Heart left ventricle (tissue), 16 donors: ENCODE measurements at regions not wholly inside any gene's neighbourhood (a gene's known extent, or its start where the extent isn't known, plus 50 kb on each side); places are given as distances from the start of the nearest gene placed in this dataset.

Source experiments
- ATAC-seq, 4 donors: fragments of 200-7000 bp; cut with Tn5 transposase; one replicate each; pipeline ENCODE4 v1.9.1; 2020 to 2022; ENCODE audit warnings: moderate library complexity in 4 of 4, mild to moderate bottlenecking in 3 of 4, moderate number of reproducible peaks in 1 of 4
- DNase-seq, 5 donors: peaks; one replicate each; pipeline ENCODE4 v3.0.0-alpha.2; 2020
- H3K27ac ChIP-seq, 12 donors: fragments of 200-600 bp; sonication (generic) in 4 of 12; one replicate each; pipeline versions ENCODE4 v1.5.0 to v1.8.0; 2016 to 2022; ENCODE audit warnings: mild to moderate bottlenecking in 2 of 12
- H3K27me3 ChIP-seq, 9 donors: fragments of 200-600 bp; sonication (generic) in 2 of 9; one replicate each; pipeline versions ENCODE4 v1.5.1 to v1.8.0; 2016 to 2022; ENCODE audit warnings: mild to moderate bottlenecking in 3 of 9
- H3K36me3 ChIP-seq, 9 donors: fragments of 200-600 bp; sonication (generic) in 2 of 9; one replicate each; pipeline versions ENCODE4 v1.5.0 to v1.8.0; 2018 to 2022; ENCODE audit warnings: mild to moderate bottlenecking in 2 of 9
- H3K4me1 ChIP-seq, 12 donors: fragments of 200-600 bp; sonication (generic) in 4 of 12; one replicate each; pipeline versions ENCODE4 v1.5.0 to v1.8.0; 2016 to 2022; ENCODE audit warnings: mild to moderate bottlenecking in 3 of 12
- H3K4me3 ChIP-seq, 12 donors: fragments of 200-600 bp; sonication (generic) in 4 of 12; one replicate each; pipeline versions ENCODE4 v1.5.0 to v1.8.0; 2017 to 2022; ENCODE audit warnings: mild to moderate bottlenecking in 9 of 12, moderate library complexity in 4 of 12
- H3K9me3 ChIP-seq, 12 donors: fragments of 200-600 bp; sonication (generic) in 4 of 12; one replicate each; pipeline versions ENCODE4 v1.5.0 to v1.8.0; 2016 to 2022; ENCODE audit warnings: mild to moderate bottlenecking in 1 of 12
- CTCF ChIP-seq, 12 donors: fragments of 200-600 bp; sonication (generic) in 4 of 12; IDR thresholded peaks; one replicate each; pipeline versions ENCODE4 v1.5.0 to v1.8.0; 2018 to 2022; ENCODE audit warnings: antibody characterized with exemption in 12 of 12, mild to moderate bottlenecking in 5 of 12
- POLR2A ChIP-seq, 2 donors: fragments of 450-650 bp; IDR thresholded peaks; one replicate each; pipeline ENCODE4 v1.6.1; 2017; ENCODE audit warnings: antibody characterized with exemption in 2 of 2, mild to moderate bottlenecking in 2 of 2, moderate library complexity in 2 of 2
- WGBS, 4 donors: extraction: QIAGEN DNeasy Blood & Tissue Kit in 2 of 4; methylation state at CpG; one replicate each; pipeline versions ENCODE4 v1.1.5 to v1.1.7; 2013 to 2018; 5-methylcytosine and 5-hydroxymethylcytosine counted together
- intact Hi-C, 10 donors: fragments of 100-400 bp; cut with DNase I; formaldehyde crosslinking; loops; one replicate each; pipeline versions ENCODE4 v1.11.1 to v1.14.2; 2022
- donor health status: ischemic (EF 13 %, LVEDD 7.1; RV severe dilation, severe dysfunction).
- donor health status: healthy with polysubstance abuse.
- donor health status: DM: no; HTN: yes; CAD: no.
- donor health status: DM: no; HTN: no; CAD: no.
- donor health status: ischemic (EF 25% LVEDD 6.9; RV normal size, moderate dysfunction).
- donor health status: ischemic (EF 25% LVEDD 5.7; RV mildly dilated, moderate dysfunction).
- donor health status: healthy.
- donor health status: DM: yes; HTN: yes; CAD: no.
- donor health status: ischemic (EF 35%, LVEDD 5.7; RV mildly dilated, moderate dysfunction).
- donor health status: nonischemic (EF 11% LVEDD 7.7; RV severe dilation, severe dysfunction).
- donor health status: DM: yes; HTN: yes; CAD: no.
- donor health status: PGD.
- donor health status: ischemic (EF 29% LVEDD 5.4; RV normal size, mild dysfunction).
- donor health status: nonischemic (EF 23%, LVEDD 6.1; RV moderate dilation, normal function).

- no peaks in the 10 kb centered on the region for H3K27me3 ChIP-seq
- no peak for DNase-seq
- 68 to 83% (median 81%) methylated on average over 1 of the region's 1 CpG for WGBS, 4 donors
- no peak overlapping the region for H3K27ac ChIP-seq
- intact Hi-C loops, result no loop called here
- ATAC-seq, result no peak
- H3K36me3 ChIP-seq, result no peaks in the 10 kb centered on the region
- H3K9me3 ChIP-seq, result no peaks in the 10 kb centered on the region
- no peaks in the 10 kb centered on the region for H3K4me1 ChIP-seq
- no peak overlapping the region for H3K4me3 ChIP-seq
- TF ChIP-seq POLR2A (IDR thresholded peaks at IDR 0.05), result no peak
- TF ChIP-seq CTCF (IDR thresholded peaks at IDR 0.05), result no peak
Observed at GRCh38 chr12:28776220-28776619, 372.9 kb upstream of the FAR2 start.

GRCh38 chr12:28776913-28777422, 372.1 kb upstream of the FAR2 start:
- no peaks in the 10 kb centered on the region for H3K27me3 ChIP-seq
- no peak overlapping the region for H3K4me3 ChIP-seq
- TF ChIP-seq POLR2A (IDR thresholded peaks at IDR 0.05), result no peak
- TF ChIP-seq CTCF (IDR thresholded peaks at IDR 0.05), result no peak
- intact Hi-C loops, result no loop called here
- no peak overlapping the region for H3K27ac ChIP-seq
- H3K9me3 ChIP-seq, result no peaks in the 10 kb centered on the region
- ATAC-seq (no peak), DNase-seq (no peak)
- peaks cover 0 to 7% (median 0%) of the 10 kb centered on the region in 12 donors for H3K4me1 ChIP-seq
- WGBS, 4 donors, result 85 to 92% (median 88%) methylated on average over 5 of the region's 5 CpGs
- no peaks in the 10 kb centered on the region for H3K36me3 ChIP-seq

- WGBS, 4 donors, result 88 to 94% (median 93%) methylated on average over 8 of the region's 8 CpGs
- no peaks in the 10 kb centered on the region for H3K36me3 ChIP-seq
- H3K27ac ChIP-seq, result no peak overlapping the region
- no peak for ATAC-seq
- peaks cover 0 to 14% (median 0%) of the 10 kb centered on the region in 12 donors for H3K4me1 ChIP-seq
- no peaks in the 10 kb centered on the region for H3K9me3 ChIP-seq
- no peak for TF ChIP-seq POLR2A (IDR thresholded peaks at IDR 0.05)
- TF ChIP-seq CTCF (IDR thresholded peaks at IDR 0.05), result no peak
- intact Hi-C loops, result no loop called here
- H3K27me3 ChIP-seq, result no peaks in the 10 kb centered on the region
- no peak for DNase-seq
- no peak overlapping the region for H3K4me3 ChIP-seq
Observed at GRCh38 chr12:28777603-28778365, 371.3 kb upstream of the FAR2 start.

- DNase-seq, result no peak
- Histone ChIP-seq H3K36me3 (no peaks in the 10 kb centered on the region), H3K27me3 (no peaks in the 10 kb centered on the region), H3K9me3 (no peaks in the 10 kb centered on the region), H3K4me1 (peaks cover 0 to 14% (median 0%) of the 10 kb centered on the region in 12 donors), H3K27ac (no peak overlapping the region), H3K4me3 (no peak overlapping the region)
- intact Hi-C loops, result no loop called here
- WGBS, 4 donors, result 91 to 94% (median 94%) methylated on average over 2 of the region's 2 CpGs
- TF ChIP-seq POLR2A (IDR thresholded peaks at IDR 0.05) (no peak), CTCF (IDR thresholded peaks at IDR 0.05) (no peak)
- no peak for ATAC-seq
Observed at GRCh38 chr12:28780096-28780495, 369.0 kb upstream of the FAR2 start.
